ENCODE measurements at regions not wholly inside any gene's neighbourhood (a gene's known extent, or its start where the extent isn't known, plus 50 kb on each side); places are given as distances from the start of the nearest gene placed in this dataset.

DNA sequence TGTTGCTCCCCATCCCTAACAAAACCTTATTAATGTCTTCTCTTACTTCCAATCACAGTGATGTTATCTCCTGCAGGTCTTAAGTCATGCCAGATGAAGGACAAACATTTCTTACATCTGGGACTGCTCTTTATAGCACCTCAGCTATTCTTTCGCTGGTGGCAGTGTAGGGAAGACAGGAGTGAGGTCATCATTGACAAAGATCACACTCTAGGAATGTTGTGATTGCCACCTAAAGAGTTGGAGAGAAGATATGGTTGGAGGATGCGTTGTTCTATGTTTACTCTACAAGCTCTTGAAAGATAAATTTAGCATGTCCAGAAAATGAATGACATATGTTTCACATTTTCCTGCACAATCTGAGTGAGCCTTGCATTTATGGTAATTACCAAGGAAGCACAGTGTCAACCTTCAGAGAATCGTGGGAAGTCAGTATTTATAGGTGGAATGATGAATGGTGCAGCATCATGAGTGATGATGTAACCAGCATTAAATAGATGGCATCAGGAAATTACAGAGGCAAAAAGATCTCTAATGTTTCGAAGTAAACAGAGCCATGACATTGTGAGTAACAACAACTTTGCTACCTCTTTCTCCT lies 188.1 kb upstream of the STEAP1 start (continued):
- TF ChIP-seq, protein P1, sequence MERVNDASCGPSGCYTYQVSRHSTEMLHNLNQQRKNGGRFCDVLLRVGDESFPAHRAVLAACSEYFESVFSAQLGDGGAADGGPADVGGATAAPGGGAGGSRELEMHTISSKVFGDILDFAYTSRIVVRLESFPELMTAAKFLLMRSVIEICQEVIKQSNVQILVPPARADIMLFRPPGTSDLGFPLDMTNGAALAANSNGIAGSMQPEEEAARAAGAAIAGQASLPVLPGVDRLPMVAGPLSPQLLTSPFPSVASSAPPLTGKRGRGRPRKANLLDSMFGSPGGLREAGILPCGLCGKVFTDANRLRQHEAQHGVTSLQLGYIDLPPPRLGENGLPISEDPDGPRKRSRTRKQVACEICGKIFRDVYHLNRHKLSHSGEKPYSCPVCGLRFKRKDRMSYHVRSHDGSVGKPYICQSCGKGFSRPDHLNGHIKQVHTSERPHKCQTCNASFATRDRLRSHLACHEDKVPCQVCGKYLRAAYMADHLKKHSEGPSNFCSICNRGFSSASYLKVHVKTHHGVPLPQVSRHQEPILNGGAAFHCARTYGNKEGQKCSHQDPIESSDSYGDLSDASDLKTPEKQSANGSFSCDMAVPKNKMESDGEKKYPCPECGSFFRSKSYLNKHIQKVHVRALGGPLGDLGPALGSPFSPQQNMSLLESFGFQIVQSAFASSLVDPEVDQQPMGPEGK (CRISPR knock-in tag; IDR thresholded peaks at IDR 0.05; ENCODE audit: borderline replicate concordance) = no peak
- TF ChIP-seq TBL1XR1 (IDR thresholded peaks at IDR 0.05; ENCODE audit: low read length in 2 of 2) (no peak), DMBX1 (CRISPR knock-in tag; IDR thresholded peaks at IDR 0.05; ENCODE audit: borderline replicate concordance) (no peak), CBFB (CRISPR knock-in tag; IDR thresholded peaks at IDR 0.05) (no peak), E2F3 (CRISPR knock-in tag; IDR thresholded peaks at IDR 0.05) (no peak), NFATC3 (IDR thresholded peaks at IDR 0.05) (no peak), RBM15 (IDR thresholded peaks at IDR 0.05; ENCODE audit: insufficient read depth, low read length) (no peak), U2AF1 (optimal IDR thresholded peaks at IDR 0.05; ENCODE audit: low read depth, low read length) (no peak)
- TF ChIP-seq, protein P2, sequence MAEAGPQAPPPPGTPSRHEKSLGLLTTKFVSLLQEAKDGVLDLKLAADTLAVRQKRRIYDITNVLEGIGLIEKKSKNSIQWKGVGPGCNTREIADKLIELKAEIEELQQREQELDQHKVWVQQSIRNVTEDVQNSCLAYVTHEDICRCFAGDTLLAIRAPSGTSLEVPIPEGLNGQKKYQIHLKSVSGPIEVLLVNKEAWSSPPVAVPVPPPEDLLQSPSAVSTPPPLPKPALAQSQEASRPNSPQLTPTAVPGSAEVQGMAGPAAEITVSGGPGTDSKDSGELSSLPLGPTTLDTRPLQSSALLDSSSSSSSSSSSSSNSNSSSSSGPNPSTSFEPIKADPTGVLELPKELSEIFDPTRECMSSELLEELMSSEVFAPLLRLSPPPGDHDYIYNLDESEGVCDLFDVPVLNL (CRISPR knock-in tag; IDR thresholded peaks at IDR 0.05; ENCODE audit: low read depth) = no peak

Data from K562 (cell line).